ENCODE measurements at regions not wholly inside any gene's neighbourhood (a gene's known extent, or its start where the extent isn't known, plus 50 kb on each side); places are given as distances from the start of the nearest gene placed in this dataset.

DNA sequence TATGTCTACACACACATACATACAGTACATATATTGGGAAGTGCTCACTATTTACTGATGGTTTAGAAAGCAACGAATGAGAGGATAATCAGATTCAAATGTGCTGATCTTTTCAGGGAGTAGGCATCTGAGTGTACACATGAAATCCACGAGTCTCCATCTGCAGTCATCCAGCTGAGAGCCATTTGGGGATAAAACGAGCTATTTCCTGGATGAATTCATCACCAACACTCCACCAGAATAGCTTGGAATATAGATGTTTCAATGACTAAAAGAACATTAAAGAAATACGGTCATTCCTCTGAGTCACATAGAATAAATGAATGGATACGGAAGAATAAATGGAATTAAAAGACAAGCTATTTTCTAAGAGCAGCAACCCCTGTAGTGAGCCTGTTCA, 721.6 kb upstream of the ARGLU1 start:
- no peak overlapping the region for H2BK5ac ChIP-seq (ENCODE audit: insufficient read length, low read length)
- H2AK5ac ChIP-seq (ENCODE audit: insufficient read length, low read length) = no peak overlapping the region
- H3K23me2 ChIP-seq (ENCODE audit: insufficient read length, low read depth, low read length, poor library complexity, severe bottlenecking) = no peaks in the 10 kb centered on the region
- DNase-seq = no peak
- H2BK12ac ChIP-seq (ENCODE audit: insufficient read length, low read depth, low read length) = no peak overlapping the region
- no peaks in the 10 kb centered on the region for H3K9me3 Mint-ChIP-seq
- peaks cover 0 to 5% (median 0%) of the 10 kb centered on the region in 3 experiments; a peak in 2 of 7 replicates for H3K36me3 Mint-ChIP-seq (ENCODE audit: insufficient read depth in 1 of 3, low read depth in 3 of 3)
- no peak overlapping the region for H4K91ac ChIP-seq (ENCODE audit: insufficient read length, low read depth, low read length)
- no peaks in the 10 kb centered on the region for H3K79me2 ChIP-seq (ENCODE audit: insufficient read depth, low read length)
- TF ChIP-seq, protein P1, sequence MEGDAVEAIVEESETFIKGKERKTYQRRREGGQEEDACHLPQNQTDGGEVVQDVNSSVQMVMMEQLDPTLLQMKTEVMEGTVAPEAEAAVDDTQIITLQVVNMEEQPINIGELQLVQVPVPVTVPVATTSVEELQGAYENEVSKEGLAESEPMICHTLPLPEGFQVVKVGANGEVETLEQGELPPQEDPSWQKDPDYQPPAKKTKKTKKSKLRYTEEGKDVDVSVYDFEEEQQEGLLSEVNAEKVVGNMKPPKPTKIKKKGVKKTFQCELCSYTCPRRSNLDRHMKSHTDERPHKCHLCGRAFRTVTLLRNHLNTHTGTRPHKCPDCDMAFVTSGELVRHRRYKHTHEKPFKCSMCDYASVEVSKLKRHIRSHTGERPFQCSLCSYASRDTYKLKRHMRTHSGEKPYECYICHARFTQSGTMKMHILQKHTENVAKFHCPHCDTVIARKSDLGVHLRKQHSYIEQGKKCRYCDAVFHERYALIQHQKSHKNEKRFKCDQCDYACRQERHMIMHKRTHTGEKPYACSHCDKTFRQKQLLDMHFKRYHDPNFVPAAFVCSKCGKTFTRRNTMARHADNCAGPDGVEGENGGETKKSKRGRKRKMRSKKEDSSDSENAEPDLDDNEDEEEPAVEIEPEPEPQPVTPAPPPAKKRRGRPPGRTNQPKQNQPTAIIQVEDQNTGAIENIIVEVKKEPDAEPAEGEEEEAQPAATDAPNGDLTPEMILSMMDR (conservative IDR thresholded peaks at IDR 0.05) = no peak
- no peaks in the 10 kb centered on the region for H3K27me3 ChIP-seq (ENCODE audit: insufficient read depth, low read length)
- no peak overlapping the region for H3K56ac ChIP-seq (ENCODE audit: insufficient read length, low read depth, low read length)
- no peak overlapping the region for H2BK20ac ChIP-seq (ENCODE audit: low read depth, low read length, poor library complexity, severe bottlenecking)
- no peak overlapping the region for H3K9ac ChIP-seq (ENCODE audit: extremely low read depth, insufficient read length, low read length)
- H3K27ac ChIP-seq (ENCODE audit: insufficient read length, low read depth, low read length) = no peak overlapping the region
- H3K18ac ChIP-seq (ENCODE audit: insufficient read length, low read depth, low read length) = no peak overlapping the region
- H4K5ac ChIP-seq (ENCODE audit: insufficient read length, low read depth, low read length) = no peak overlapping the region
- H4K20me1 ChIP-seq (ENCODE audit: control insufficient read depth, insufficient read depth, insufficient read length) = no peaks in the 10 kb centered on the region
- no peaks in the 10 kb centered on the region for H3K27me3 Mint-ChIP-seq (ENCODE audit: low read depth)
- no peak overlapping the region for H4K8ac ChIP-seq (replicated peaks; ENCODE audit: insufficient read length, low read depth, low read length)
- no peak overlapping the region for H3K4me3 Mint-ChIP-seq
- H3K4me1 ChIP-seq (ENCODE audit: insufficient read depth, low read length) = no peaks in the 10 kb centered on the region
- no peak overlapping the region for H2BK15ac ChIP-seq (ENCODE audit: low read depth, low read length)
- H3K27ac Mint-ChIP-seq = no peak overlapping the region
- H2BK120ac ChIP-seq (ENCODE audit: low read depth, low read length, poor library complexity, severe bottlenecking) = no peak overlapping the region
- WGBS (ENCODE audit: extremely low coverage, insufficient read length, low lambda C conversion rate) = no CpG with 5 or more reads among the region's 5 CpGs
- H3K9me3 ChIP-seq (ENCODE audit: control insufficient read depth, low read depth, low read length) = no peaks in the 10 kb centered on the region
- no peak overlapping the region for H2AFZ ChIP-seq (ENCODE audit: low read length)
- H3K79me1 ChIP-seq (ENCODE audit: insufficient read depth, low read depth, low read length, poor library complexity, severe bottlenecking) = no peaks in the 10 kb centered on the region
- no peaks in the 10 kb centered on the region for H3K4me1 Mint-ChIP-seq
- H3K4me2 ChIP-seq (ENCODE audit: insufficient read depth, insufficient read length, low read length) = no peak overlapping the region
- no peak overlapping the region for H3K4ac ChIP-seq (ENCODE audit: low read depth, low read length)
- H3K14ac ChIP-seq (ENCODE audit: insufficient read depth, low read length) = no peak overlapping the region
- H3K23ac ChIP-seq (ENCODE audit: insufficient read length, low read depth, low read length) = no peak overlapping the region
- H3T11ph ChIP-seq (ENCODE audit: low read length) = no peak overlapping the region

Data from H9 (cell line).